T-helper 2 cell treated with Interferon-gamma antibody and Interleukin-4, amounts not matched to agents 100 ng/mL and 5 ng/mL, for 36 hours (primary cell): ENCODE measurements at regions not wholly inside any gene's neighbourhood (a gene's known extent, or its start where the extent isn't known, plus 50 kb on each side); places are given as distances from the start of the nearest gene placed in this dataset.

Source experiments
- intact Hi-C: fragments of 100-400 bp; cut with micrococcal nuclease; formaldehyde crosslinking; loops from one replicate; pipeline ENCODE4 v1.15.1; 2023

DNA sequence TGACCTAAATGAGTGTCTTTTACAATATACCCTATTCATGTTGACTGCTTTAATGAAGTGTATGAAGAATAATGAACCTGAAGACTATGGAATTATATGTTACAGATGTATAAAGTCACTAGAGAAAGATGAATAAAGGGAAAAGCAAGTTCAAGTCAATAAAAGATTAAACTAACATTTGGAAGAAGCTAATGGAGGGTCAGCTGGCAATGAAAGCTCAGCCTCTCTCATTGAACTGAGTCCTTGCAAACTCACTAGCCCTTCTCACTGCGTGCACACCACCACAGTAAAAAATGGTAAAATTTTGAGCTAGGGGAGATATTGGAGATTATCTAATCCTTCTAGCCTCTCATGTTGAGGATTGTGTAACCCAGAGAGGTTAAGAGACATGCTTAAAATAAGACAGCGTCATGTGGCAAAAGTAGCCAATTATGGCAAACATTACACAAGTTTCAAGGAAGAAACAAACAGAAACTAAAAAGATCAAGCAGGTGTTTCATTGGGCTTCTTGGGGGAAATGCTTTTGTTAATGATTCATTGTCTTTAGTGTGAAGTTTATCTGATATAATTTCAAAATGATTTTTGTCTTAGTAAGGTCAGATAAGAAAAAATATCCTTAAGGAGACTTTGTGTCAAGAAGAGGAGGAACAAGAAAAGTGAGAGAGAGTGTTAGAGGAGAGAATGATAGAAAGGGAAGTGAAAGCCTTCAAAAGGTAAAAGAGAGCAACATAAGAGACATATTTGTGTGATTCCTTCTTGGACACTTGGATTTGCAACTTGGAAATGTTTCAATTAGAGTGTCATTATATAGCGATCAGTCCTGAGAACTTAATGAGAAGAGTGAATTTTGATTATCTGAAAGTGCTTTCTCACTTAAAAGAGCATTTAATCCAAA, 893.7 kb upstream of the FAM98A start:
- intact Hi-C loops: no loop called here

DNA sequence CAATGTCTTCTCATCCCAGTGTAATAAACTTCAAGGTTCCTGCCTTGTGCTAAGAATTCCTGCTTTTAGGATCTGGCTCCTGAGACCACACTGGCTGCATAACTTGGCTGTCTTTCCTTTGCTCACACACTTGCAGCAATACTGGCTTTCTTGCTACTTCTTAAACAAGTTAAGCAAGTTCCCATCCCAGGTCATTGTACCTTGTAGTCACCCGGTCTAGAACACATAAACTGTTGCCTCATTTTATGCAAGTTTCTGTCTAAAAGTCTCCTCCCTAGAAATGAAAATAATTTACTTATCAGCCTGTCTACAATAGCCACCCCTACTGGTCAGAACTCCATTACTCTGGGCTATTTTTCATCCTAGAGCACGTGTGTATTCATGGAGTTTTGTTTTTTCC, 887.9 kb upstream of the FAM98A start:
- intact Hi-C loops: no loop called here

DNA sequence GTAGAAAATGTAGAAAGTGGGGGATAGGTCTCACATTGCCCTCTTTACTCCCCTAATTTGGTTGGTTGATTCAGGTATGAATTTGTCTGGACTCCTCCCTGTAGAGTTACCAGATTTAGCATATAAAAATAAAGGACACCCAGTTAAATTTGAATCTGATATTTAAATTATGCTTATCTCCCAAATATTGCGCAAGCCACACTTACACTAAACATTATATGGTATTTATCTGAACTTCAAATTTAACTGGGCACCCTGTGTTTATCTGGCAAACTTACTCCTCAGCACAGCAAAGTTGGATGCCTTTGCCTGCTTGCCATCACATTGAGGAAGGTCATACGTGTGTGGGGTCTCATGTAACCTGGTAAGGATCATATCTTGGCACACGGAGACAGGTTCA, 882.4 kb upstream of the FAM98A start:
- intact Hi-C loops: no loop called here

DNA sequence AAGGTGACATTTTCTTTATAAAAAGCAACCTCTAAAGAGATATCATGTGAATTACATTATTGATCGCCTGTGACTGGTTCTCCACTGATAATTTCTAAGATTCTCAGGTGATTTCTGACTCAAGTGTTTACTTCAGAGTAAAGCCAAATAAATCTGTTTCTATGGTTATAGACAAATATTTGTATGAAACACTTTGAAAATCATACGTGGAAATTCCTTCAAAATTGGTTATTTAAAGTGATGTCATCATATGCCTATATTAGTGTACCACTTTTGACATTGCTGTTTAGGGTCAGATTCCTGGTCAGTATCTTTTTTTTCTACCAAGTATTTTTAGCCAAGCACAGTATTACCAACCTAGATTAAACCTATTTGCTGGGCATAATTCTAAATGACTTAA, 881.3 kb upstream of the FAM98A start:
- intact Hi-C loops: no loop called here

DNA sequence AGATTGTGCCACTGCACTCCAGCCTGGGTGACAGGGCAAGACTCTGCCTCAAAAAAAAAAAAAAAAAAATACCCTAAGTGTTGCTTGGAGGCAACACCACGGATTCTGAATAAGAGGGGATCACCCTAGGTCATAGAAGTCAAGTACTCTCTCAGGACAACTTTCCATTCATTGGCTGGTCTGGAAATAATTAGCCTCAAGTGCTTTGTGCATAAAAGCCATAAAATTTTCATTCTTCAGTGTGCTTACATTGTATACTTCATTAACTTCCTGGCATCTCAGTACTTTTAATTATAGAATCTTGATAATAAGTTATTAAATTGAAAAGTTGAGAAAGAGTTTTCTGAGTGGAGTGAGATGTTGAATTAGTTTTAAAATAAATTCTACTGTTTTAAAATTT, 876.1 kb upstream of the FAM98A start:
- intact Hi-C loops: no loop called here

DNA sequence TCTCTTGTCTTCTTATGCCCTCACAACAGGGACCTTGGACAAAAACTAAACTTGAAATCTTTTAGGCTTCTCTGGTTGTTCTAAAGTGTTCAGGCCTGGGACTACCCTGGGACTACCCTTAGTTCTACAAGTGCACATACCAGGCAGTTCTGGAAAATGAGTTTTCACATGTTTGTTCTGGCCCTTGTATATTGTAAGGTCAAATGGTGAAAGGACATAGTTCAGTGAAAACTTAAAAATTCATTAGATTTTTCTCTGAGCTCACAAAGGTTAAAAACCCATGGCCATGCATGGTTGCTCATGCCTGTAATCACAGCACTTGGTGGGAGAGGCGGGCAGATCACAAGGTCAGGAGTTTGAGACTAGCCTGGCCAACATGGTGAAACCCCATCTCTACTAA, 875.5 kb upstream of the FAM98A start:
- intact Hi-C loops: no loop called here

DNA sequence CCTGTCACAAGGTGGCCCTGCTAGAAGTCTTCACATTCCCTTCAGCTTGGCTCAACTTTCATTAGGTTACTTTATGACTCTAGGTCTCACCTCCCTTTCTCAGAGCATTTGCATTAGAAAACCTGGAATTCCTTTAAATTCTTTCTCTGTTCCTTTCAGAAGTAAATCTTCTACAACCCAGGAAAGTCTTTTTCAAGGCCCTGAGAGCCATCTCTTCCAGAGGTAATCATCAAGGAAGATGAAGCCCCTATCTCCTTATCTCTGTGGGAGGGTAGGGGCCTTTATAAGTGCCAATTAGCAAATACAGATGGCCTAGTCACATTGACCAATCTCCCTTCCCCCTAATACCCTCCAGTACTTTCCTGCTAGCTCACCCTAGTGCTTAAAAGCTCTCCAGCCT, 848.0 kb upstream of the FAM98A start:
- intact Hi-C loops: no loop called here

DNA sequence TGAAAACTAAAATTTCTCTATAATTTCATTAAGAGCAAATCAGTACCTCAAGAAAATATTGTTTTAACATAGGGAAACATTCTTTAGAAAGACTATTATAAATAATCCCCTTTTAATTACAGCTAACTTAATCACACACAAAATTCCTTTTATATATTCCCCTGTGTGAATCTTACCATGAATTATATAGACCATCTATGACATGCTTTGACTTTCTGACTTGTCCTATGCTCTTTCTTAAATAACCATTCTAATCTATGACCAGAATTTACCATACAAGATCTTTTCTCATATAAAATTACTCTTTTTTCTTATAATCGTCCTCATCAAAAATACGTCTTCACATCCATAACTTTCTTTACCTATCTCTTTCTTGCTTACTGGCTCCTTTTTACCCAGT, 824.2 kb upstream of the FAM98A start:
- intact Hi-C loops: no loop called here

DNA sequence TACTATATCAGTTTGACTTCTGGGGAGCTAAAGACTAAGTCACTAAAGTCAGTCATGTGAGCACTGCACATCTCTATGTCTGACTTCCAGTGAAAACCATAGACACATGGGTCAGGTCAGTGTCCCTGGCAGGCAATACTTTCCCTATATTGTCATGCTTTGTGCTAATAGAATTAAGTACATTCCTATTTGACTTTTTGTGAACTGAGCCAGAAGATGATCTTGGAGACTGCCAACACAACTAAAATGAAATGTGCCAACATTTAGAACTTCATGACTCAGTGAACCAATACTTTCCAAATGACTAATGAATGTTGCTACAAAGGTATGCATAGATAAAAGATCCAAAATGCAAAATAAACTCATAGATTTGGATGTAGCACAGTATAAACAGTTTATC, 820.8 kb upstream of the FAM98A start:
- intact Hi-C loops: no loop called here

DNA sequence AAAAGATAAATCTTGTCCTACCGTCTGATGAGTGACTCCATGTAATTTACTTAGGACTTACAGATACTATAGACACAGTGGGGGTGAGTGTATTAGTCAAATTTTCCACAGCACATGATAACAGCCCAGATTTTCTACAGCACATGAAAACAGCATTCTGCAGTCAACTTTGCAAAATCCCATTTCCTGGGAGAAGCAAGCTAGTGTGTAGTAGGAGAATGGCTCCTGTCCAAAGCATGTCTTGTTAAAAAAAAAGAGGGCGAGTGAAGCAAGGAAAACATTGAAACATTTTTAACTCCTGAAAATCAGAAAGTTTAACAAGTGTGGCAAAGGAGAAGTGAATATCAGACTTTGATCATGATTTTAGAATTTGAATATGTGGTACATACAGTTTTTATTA, 817.8 kb upstream of the FAM98A start:
- intact Hi-C loops: no loop called here

DNA sequence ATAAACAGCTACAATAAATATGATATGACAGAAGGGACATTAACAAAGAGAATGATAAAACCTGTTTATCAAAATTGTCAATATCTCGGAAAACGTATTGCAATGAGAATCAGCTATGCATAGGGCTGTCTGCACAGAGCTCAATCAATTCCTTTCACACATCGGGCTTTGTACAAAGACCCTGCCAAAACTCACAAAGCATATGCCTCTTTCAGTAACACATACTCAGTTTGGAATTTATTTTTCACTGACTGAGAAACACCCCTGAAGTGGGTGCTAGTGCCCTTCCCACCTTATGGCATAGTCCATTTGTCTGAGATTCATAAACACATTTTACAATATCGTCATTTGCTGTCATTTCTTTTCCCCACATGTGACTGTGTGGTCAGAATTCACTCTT, 815.8 kb upstream of the FAM98A start:
- intact Hi-C loops: no loop called here

DNA sequence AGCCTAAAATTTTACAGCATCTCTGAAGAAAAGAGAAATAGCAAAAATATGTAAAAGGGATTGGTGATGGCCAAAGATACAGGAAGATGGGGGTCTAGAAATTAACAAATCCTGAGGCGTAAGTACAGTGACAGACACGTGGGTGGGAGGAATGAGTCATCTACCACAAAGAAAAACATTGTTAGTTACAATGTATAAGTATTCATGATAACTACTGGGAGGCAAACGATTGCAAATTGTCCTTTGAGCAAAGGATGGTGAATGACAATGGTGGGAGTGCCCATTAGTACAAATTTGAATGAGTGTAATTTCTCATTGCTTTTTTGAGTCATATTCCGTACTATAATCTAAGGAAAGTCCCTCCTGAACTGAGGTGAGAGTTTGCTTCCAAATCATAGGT, 809.0 kb upstream of the FAM98A start:
- intact Hi-C loops: no loop called here

DNA sequence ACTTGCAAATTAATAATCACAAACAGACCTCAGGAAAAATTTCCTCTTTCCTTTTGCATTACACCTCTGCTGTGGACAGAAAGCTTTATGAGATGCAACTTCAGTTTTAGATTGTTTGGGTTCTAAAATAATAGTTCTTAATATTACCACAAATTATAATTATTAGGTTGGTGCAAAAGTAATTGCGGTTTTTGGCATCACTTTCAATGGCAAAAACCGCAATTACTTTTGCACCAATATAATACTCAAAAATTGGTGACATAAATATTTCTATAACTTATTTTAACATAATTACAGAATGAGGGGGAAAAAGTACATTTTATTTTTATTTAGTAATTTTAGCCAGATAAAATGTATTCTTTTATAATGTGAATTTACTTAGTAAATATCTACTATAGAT, 804.4 kb upstream of the FAM98A start:
- intact Hi-C loops: no loop called here

DNA sequence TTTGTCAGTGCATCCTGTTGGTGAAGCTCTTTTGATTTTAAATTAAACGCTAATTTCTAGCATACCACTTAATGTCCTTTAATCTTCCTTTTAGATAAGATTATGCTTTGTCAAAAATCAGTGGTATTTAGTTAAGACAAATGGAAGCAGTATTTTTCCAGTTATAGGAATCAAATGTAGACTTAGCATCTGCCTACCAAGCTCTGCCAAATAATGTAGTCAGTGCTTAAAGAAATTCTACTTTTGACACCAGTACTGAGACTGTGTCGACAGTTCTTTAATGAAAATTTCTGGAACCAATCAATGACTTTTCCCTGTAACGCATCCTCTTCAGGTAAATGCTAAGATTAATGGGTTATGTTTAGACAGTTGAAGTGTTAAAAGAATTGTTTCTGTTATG, 803.3 kb upstream of the FAM98A start:
- intact Hi-C loops: no loop called here

DNA sequence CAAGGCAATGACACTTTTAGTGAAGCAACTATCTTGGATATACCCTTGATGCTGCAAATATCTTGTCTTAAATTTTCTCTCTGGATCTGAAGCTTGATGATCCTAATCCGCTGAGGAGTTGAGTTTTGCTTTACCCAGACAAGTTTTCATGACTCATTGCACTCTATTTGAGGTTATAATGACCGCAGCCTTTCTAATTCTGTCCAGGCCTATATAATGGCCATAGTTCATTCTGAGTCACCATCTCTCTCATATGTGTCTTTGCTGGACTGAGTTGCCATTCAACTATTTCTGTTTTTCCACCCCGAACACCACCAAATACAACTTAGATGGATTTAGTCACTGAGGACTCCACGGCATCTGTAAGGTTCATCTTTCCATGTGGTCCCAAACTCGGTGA, 802.1 kb upstream of the FAM98A start:
- intact Hi-C loops: no loop called here

DNA sequence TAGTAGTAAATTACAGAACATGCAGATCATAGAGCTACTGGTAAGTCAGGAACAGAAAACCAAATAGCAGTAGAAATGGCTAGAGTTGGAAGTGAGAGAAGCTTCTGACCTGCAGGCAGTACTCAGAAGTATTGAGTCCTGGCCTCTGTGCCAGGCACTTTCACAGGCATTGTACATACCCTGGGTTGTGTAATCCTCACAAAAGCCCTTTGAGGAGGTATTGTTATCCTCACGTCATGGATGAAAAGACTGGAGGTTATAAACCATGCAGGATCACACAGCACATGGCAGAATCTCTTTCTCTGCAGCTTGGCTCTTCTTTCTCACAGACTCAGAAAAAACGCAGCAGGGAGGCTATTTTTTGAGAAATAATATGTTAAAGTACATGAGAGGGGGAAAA, 789.3 kb upstream of the FAM98A start:
- intact Hi-C loops: no loop called here

DNA sequence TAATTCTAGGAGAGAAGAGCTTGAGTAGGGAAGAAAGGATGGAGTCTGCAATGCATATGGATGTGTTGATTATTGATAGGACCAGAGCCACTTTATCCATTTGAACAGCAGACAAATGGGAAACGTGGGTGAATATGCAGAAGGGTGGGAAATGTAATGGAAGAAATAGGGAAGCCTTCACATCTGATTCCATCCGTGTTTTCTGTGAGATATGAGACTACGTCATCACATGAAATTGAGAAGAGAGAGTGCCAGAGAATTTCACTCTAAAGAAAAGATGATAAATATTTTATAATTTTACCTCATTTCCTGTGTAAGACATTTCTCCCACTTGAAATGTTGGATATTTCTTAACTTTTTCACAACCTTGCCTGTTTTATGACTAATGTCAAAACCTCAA, 788.4 kb upstream of the FAM98A start:
- intact Hi-C loops: no loop called here

DNA sequence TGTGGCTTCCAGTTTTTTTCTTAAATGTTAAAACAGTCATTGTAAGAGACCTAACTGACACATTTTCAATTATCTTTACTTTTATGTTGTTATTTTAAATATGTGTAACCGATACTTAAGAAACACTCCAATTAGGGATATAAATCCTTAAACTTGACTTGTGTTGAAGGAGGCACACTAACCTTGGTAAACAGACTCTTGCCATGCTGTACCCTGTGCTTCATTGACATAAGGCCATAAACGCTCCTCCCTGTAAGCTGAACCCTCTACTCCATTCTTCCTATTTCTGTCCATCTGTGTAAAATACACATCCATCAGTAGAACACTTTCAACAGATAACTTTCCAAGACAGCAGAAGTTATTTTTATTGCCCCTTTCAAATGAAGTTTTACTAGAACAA, 780.5 kb upstream of the FAM98A start:
- intact Hi-C loops: no loop called here

DNA sequence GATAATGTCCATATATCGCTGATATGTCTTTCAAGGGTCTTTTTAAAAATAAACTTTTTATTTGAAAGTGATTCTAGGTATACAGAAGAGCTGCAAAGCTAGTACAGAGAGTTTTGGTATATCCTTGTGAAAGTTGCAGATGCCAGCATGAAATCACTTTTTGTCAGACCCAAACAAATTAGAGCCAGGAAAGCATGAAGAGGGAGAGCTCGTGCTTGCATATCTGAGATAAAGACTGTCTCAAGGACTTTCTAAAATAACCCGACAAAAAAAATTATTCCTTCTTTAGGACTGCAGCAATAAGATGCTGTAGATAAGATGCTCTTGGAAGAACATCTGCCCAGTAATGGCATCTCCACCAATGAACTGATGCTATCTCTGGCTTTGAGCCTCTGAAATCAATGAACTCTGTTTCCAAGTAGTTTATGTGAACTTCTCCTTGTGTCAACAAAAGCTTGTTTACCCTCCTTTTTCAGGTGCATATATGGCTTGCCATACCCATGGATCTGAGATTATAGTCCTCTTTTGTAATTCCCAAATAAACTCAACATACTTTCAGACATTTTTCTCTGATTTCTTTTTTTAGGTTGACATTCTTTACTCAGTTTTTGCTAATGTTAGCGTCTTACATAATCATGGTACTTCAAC, 774.6 kb upstream of the FAM98A start:
- intact Hi-C loops: no loop called here

DNA sequence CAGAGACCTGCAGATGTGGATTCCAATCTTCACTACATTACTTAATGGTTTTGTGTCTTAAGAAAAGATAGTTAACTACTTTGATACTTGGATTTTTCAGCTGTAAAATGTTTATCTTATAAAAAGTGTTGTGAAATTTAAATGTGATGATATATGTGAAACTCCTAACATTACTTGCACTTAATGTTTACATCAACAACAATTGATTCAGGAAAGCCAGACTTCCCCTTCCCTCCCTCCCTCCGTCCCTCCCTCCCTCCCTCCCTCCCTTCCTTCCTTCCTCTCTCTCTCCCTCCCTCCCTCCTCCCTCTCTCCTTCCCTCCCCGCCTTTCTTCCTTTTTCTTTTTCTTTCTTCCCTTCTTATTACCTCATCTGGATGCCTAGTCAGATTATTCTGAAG, 773.9 kb upstream of the FAM98A start:
- intact Hi-C loops: no loop called here

DNA sequence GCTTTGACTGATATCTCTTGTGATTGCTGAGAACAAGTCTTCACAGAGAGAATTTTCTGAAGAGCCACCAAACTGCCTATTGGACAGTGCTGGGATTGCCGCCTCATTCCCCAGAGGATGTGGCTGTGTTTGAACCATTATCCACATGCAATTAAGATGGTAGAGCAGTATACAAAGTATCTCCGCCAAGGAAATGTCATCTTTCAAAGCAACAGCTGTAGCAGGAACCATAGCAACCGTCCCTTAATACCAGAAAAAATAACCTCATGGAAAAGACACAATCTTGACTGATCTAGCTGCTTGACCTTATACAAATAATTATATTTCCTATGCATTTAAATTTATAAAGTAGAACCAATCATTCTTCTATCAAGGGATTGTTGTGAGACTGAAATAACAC, 772.6 kb upstream of the FAM98A start:
- intact Hi-C loops: no loop called here

DNA sequence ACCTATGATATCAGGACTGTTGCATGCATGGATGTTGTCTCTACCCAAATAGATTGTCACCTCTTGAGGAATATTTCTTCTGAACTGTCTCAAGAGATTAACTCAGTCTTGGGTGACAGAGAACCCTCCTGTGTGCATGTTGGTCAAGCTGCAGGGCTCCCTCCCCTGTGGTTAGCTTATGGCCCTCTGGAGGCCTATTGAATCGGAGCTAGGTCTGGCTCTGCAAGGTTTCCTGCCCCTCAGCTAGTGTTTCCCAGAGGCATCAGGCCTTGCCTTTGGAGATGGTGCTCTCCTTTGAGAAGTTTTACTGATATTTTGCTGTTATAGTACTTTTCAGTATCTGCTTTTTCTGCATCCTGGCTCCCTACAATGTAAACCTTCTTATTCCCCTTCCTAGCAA, 769.2 kb upstream of the FAM98A start:
- intact Hi-C loops: no loop called here

DNA sequence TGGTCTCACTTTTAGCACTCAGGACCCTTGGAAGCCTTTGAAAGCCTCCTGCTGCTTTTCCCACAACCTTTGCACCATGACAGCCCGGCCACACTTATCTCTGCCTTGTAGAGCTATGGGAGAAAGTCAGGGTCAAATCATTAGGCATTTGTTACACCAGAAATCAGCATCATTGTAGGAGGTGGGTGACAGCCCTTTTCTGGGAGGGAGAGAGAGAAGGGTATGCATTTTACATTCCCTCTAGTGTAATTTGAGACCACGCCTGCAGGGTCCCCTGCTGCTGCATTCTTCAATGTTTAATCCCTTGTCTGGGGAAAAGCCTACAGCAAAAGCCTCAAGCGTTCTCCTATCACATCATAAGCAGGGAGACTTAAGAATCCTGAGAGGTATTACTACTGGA, 766.8 kb upstream of the FAM98A start:
- intact Hi-C loops: no loop called here
